Gastroesophageal sphincter (tissue), 4 donors: ENCODE measurements at regions not wholly inside any gene's neighbourhood (a gene's known extent, or its start where the extent isn't known, plus 50 kb on each side); places are given as distances from the start of the nearest gene placed in this dataset.
A peak's percentile ranks its signal among the peaks of the same experiment; 100 is the strongest.

Source experiments
- ATAC-seq: fragments of 150-250 bp; one replicate; pipeline ENCODE4 v1.9.1; 2016; ENCODE audit warnings: mild to moderate bottlenecking, moderate library complexity
- H3K27ac ChIP-seq, 4 donors: fragments of 200-600 bp; sonication (generic) in 3 of 4; 1 replicate in 3 of 4; 2 replicates in 1 of 4; pipeline ENCODE4 v1.5.1; 2016 to 2019
- H3K27me3 ChIP-seq: fragments of 200-600 bp; sonication (generic); one replicate; pipeline ENCODE4 v1.5.1; 2019
- H3K36me3 ChIP-seq, 2 donors: fragments of 200-600 bp; sonication (generic); one replicate each; pipeline ENCODE4 v1.5.1; 2019; ENCODE audit warnings: control low read depth in 1 of 2
- H3K4me1 ChIP-seq, 3 donors: fragments of 200-600 bp; sonication (generic); 1 replicate in 2 of 3; 2 replicates in 1 of 3; pipeline ENCODE4 v1.5.1; 2016 to 2019; ENCODE audit warnings: control low read depth in 2 of 3
- H3K4me3 ChIP-seq, 2 donors: fragments of 200-600 bp; sonication (generic); one replicate each; pipeline ENCODE4 v1.5.1; 2019; ENCODE audit warnings: mild to moderate bottlenecking in 1 of 2, moderate library complexity in 1 of 2
- H3K9me3 ChIP-seq, 3 donors: fragments of 200-600 bp; sonication (generic); one replicate each; pipeline ENCODE4 v1.5.1; 2017 to 2019; ENCODE audit warnings: control low read depth in 2 of 3
- CTCF ChIP-seq, 4 experiments: fragments of 200-600 bp in 2 of 4; fragments of 450-650 bp in 2 of 4; sonication (generic) in 1 of 4; IDR thresholded peaks; one replicate each; pipeline ENCODE4 v1.5.1; 2017 to 2019; ENCODE audit warnings: antibody characterized with exemption in 4 of 4, mild to moderate bottlenecking in 2 of 4, moderate library complexity in 2 of 4
- EP300 ChIP-seq: sonication (generic); formaldehyde crosslinking; IDR thresholded peaks from one replicate; pipeline ENCODE4 v1.6.1; 2017; ENCODE audit warnings: antibody characterized with exemption, mild to moderate bottlenecking
- POLR2A ChIP-seq, 2 donors: fragments of 450-650 bp; IDR thresholded peaks; one replicate each; pipeline ENCODE4 v1.6.1; 2017; ENCODE audit warnings: antibody characterized with exemption in 2 of 2, mild to moderate bottlenecking in 2 of 2, moderate library complexity in 1 of 2
- POLR2AphosphoS5 ChIP-seq: sonication (generic); formaldehyde crosslinking; IDR thresholded peaks from one replicate; pipeline ENCODE4 v1.6.1; 2017; ENCODE audit warnings: antibody characterized with exemption
- WGBS, 2 donors: methylation state at CpG; one replicate each; pipeline ENCODE4 v1.1.5; 2018; ENCODE audit warnings: low coverage in 1 of 2; 5-methylcytosine and 5-hydroxymethylcytosine counted together

GRCh38 chr4:138614398-138615142 is 372.4 kb upstream of the SLC7A11 start:
- H3K4me3 ChIP-seq, result no peak overlapping the region
- H3K27ac ChIP-seq, result no peak overlapping the region
- WGBS, 2 donors, result 80 to 87% methylated on average over 3 of the region's 3 CpGs
- no peak for ATAC-seq
- H3K9me3 ChIP-seq, result peaks cover 0 to 18% (median 0%) of the 10 kb centered on the region in 3 donors
- no peaks in the 10 kb centered on the region for H3K27me3 ChIP-seq
- TF ChIP-seq CTCF (IDR thresholded peaks at IDR 0.05) (no peak), POLR2AphosphoS5 (no peak), EP300 (no peak), POLR2A (IDR thresholded peaks at IDR 0.05) (no peak)
- H3K36me3 ChIP-seq, result no peaks in the 10 kb centered on the region
- H3K4me1 ChIP-seq, result peaks cover 0 to 3% (median 0%) of the 10 kb centered on the region in 3 donors

DNA sequence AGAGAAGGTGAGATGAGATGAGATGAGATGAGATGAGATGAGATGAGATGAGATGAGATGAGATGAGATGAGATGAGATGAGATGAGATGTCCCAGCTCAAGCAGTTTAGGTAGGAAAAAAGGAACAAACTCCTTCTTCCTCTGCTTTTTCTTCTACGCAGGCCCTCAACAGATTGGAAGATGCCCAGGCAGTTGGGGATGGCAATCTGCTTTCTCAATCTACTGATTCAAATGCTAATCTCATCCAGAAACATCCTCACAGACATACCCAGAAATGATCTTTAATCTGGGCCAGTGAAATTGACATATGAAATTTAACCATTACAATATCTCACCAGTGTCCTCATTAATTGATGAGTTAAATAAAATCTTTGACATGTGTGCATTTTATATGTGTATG is 370.3 kb upstream of the SLC7A11 start:
- WGBS, 2 donors, result 86 to 100% methylated on average over 1 of the region's 1 CpG
- H3K36me3 ChIP-seq, result no peaks in the 10 kb centered on the region
- ATAC-seq, result no peak
- no peaks in the 10 kb centered on the region for H3K27me3 ChIP-seq
- peaks cover 0 to 12% (median 0%) of the 10 kb centered on the region in 3 donors for H3K9me3 ChIP-seq
- peaks cover 0 to 6% (median 0%) of the 10 kb centered on the region in 3 donors for H3K4me1 ChIP-seq
- no peak for TF ChIP-seq POLR2AphosphoS5
- no peak for TF ChIP-seq POLR2A (IDR thresholded peaks at IDR 0.05)
- TF ChIP-seq CTCF (IDR thresholded peaks at IDR 0.05), result no peak
- TF ChIP-seq EP300, result no peak
- no peak overlapping the region for H3K27ac ChIP-seq
- no peak overlapping the region for H3K4me3 ChIP-seq

GRCh38 chr4:138611721-138612120 is 369.6 kb upstream of the SLC7A11 start:
- no peak for TF ChIP-seq EP300
- TF ChIP-seq POLR2A (IDR thresholded peaks at IDR 0.05), result no peak
- no peak for TF ChIP-seq CTCF (IDR thresholded peaks at IDR 0.05)
- no peak for TF ChIP-seq POLR2AphosphoS5
- WGBS, 2 donors, result 60 to 78% methylated on average over 2 of the region's 2 CpGs
- ATAC-seq, result no peak
- no peak overlapping the region for H3K4me3 ChIP-seq
- H3K9me3 ChIP-seq, result peaks cover 0 to 12% (median 0%) of the 10 kb centered on the region in 3 donors
- H3K36me3 ChIP-seq, result no peaks in the 10 kb centered on the region
- H3K4me1 ChIP-seq, result peaks cover 0 to 6% (median 0%) of the 10 kb centered on the region in 3 donors
- no peaks in the 10 kb centered on the region for H3K27me3 ChIP-seq
- no peak overlapping the region for H3K27ac ChIP-seq

DNA sequence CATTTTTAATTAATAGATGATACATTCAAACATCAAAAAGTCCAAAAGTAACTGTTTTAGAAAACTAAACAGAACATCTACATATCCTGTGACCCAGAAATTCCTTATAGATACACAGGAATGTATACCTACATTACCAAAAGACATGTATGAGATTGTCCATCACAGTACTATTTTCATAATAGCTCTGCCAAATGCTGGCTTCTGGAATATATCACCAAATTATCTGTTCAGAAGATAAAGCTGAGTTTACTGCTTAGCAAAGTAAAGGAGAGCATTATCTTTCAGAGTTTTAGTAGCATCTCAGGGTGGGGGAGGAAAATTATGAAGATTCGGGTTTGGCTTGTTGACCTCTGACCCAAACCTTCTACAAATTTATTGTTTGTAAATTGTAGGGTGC is 368.9 kb upstream of the SLC7A11 start:
- no peak for TF ChIP-seq POLR2A (IDR thresholded peaks at IDR 0.05)
- no peak for TF ChIP-seq CTCF (IDR thresholded peaks at IDR 0.05)
- no peak for TF ChIP-seq POLR2AphosphoS5
- TF ChIP-seq EP300, result no peak
- H3K36me3 ChIP-seq, result no peaks in the 10 kb centered on the region
- H3K4me3 ChIP-seq, result no peak overlapping the region
- H3K9me3 ChIP-seq, result peaks cover 0 to 8% (median 0%) of the 10 kb centered on the region in 3 donors
- H3K27ac ChIP-seq, result no peak overlapping the region
- H3K4me1 ChIP-seq, result peaks cover 0 to 6% (median 0%) of the 10 kb centered on the region in 3 donors
- 54 to 78% methylated on average over 1 of the region's 1 CpG for WGBS, 2 donors
- ATAC-seq, result no peak
- H3K27me3 ChIP-seq, result no peaks in the 10 kb centered on the region

DNA sequence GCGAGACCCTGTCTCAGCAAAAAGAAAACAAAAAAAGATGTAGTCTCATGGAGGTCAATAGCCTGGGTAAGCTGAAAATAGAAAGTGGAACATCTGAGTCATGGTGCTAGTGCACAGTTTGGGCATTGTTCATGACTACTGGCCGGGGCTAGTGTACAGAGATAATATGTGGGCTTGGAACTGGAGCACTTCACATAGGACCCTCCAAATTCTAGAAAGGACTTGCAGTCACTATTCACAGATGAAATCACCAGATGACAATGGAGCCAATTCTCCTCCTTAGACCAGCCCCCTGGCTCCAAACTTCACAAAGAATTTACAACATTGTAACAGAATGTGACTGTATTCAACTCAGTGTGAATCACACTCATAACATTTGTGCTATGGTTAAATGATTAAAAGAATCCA is 367.8 kb upstream of the SLC7A11 start:
- no peaks in the 10 kb centered on the region for H3K9me3 ChIP-seq
- no peaks in the 10 kb centered on the region for H3K27me3 ChIP-seq
- no peak for TF ChIP-seq CTCF (IDR thresholded peaks at IDR 0.05)
- no peak for TF ChIP-seq POLR2A (IDR thresholded peaks at IDR 0.05)
- TF ChIP-seq EP300, result no peak
- TF ChIP-seq POLR2AphosphoS5, result no peak
- H3K36me3 ChIP-seq, result no peaks in the 10 kb centered on the region
- WGBS, 2 donors, result 8 to 36% methylated on average over 1 to 2 of the region's 2 CpGs
- peaks cover 0 to 6% (median 0%) of the 10 kb centered on the region in 3 donors for H3K4me1 ChIP-seq
- ATAC-seq, result peak; percentile 57
- H3K27ac ChIP-seq, result no peak overlapping the region
- no peak overlapping the region for H3K4me3 ChIP-seq
